HG02938 (cell line): ENCODE measurements at regions not wholly inside any gene's neighbourhood (a gene's known extent, or its start where the extent isn't known, plus 50 kb on each side); places are given as distances from the start of the nearest gene placed in this dataset.

Experiments
- ATAC-seq: cut with Tn5 transposase; IDR thresholded peaks from one replicate; pipeline ENCODE4 v1.9.1; 2021; ENCODE audit warnings: mild to moderate bottlenecking, moderate library complexity; ENCODE audit not compliant: unreplicated experiment

DNA sequence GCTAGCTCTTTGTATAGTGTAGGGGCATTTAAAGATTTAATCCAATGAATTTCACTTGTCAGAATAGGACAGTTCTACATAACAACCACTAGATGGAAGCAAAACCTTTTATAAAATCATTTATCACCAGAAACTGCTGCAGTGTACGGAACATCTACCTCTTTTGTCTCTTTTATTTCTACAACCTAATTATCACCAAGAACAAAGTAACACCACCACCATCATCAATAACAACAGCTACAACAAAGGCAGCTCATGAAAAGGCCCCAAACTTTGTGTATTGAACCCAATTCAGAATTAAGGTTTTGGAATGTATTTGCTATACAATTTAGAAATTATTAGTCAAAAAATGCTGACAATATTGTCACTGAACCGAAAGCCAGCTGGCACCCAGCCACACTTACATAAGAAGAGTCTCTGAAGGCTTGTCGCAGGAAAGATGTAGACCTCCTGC is 260.9 kb upstream of the RPS6KA3 start:
- ATAC-seq = peak; percentile 61

DNA sequence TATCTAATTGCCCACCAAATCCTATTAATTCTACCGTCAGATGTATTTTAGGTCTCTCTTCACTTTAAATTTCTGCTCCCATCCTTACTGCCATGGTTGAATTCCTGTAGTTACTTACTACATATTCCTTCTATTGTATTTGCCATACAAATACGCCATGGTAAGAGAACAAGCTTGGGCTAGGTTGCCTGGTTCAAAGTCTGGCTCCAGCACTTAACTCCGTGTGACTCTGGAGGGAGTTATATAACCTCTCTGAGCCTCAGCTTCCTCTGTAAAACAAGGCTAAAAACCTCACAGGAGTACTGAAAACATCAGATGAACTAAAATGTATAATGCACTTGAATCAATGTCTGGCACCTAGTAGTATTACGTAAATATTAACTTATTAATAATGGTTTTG is 260.3 kb upstream of the RPS6KA3 start:
- no peak for ATAC-seq

DNA sequence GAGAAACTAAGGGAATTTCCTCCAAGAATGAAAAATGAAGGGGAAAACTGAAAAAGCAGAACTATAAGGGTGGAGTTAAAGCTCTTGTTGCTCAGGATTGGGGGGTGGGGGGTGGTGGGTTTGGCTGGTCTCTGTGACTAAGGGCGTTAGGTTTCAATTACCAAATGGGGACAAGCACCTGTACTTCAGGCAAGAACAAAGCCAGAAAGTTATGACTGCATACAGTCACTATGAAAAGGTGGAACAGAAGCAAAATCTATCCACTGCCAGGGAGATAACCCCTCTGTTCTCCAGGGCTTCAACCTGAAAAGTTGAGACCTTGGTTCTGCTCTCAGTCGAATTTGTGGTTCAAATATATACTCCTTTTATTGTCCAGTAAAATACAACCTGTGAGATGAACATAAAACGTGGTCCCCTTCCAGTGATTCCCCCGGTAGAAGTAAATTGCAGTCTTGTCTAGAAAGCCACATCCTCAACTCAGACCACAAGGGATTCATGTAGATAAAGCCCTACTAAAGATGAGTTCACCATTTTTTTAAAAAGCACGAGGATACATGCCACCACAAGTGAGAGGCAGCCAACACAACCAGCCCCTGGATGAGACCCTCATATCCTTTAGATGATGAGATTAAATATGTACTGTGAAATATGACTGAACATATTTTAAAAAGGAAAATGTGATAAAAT is 257.1 kb upstream of the RPS6KA3 start:
- no peak for ATAC-seq

DNA sequence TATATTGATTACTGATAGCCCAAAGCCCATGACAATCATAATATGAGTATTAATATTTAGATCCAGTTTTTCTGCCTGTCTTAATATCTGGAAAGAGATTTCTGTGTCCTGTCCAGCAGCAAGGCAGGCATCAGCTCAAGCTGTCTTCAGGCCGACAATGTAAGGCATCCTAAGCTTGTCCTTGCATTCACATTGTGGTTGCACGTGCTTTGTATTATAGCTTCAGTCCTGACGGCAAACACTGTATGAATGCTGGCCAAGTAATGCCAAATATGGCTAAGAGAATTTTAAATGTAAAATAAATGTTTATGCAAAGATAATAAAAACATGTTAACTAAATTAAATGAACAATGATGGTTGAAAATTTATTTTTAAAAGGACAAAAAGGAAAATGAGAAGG is 255.7 kb upstream of the RPS6KA3 start:
- ATAC-seq = no peak

DNA sequence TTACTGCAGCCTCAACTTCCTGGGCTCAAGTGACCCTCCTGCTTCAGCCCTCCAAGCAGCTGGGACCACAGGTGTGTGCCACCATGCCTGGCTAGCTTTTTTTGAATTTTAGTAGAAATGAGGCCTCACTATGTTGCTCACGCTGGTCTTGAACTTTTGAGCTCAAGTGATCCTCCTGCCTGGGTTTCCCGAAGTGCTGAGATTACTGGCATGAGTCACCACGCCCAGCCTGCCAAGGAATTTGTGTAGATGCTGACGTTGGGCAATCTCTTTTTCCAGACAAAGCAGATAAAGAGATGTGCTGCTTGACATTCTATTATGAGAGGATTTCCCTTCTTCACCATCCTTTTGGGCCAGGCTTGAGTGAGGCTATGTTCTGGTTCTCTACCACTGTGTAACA is 254.5 kb upstream of the RPS6KA3 start:
- ATAC-seq = no peak

DNA sequence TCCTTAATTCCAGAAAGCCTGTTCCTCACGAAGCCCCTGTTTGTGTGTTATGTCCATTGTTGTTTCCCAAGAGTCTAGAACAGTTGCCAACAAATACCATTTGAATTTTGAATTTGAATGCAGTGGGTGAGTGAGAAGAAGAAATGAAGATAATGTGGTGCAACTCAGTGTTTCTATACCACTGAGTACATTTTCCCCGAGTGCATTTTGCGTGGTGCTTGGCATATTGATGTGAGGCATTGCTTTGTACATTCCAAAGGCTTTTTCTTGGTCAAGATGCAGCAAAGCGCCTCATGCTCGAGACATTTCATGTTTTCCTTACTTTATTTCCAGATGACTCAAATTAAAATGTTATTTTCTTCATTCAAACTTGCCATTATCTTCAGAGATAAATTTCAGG is 253.1 kb upstream of the RPS6KA3 start:
- ATAC-seq = no peak

DNA sequence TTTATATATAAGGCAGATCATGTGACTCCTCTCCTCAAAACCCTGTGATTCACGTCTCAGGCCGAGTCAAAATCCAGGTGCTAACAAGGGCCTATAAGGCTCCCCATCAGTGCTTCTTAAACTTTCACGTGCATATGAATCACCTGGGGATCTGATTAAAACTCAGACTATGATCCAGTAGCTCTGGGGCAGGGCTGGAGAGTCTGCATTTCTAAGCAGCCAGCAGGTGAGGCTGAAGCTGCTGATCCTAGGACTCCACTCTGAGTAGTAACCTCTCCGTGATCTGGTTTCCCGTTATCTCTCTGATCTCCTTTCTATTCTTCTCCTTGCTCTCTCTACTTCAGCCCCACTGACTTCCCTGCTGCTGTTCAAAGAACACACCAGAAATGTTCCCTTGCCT is 252.4 kb upstream of the RPS6KA3 start:
- ATAC-seq = no peak

DNA sequence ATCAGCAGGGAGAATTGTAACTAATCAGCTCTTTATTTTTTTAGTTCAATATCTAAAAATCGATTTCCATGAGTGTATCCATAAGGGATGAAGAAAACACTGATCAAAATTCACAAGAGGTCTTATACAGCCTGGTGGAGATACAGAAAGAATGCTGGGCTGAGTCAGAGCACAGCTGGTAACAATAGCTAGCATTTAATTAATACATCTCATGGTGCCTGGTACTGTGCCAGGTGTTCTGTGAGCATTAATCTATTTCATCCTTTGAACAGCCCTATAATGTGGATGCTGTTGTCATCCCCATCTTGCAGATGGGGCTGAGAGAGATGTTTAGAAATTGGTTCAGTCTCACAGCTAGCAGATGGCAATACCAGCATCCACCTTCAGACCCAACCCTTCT is 250.9 kb upstream of the RPS6KA3 start:
- ATAC-seq = no peak

DNA sequence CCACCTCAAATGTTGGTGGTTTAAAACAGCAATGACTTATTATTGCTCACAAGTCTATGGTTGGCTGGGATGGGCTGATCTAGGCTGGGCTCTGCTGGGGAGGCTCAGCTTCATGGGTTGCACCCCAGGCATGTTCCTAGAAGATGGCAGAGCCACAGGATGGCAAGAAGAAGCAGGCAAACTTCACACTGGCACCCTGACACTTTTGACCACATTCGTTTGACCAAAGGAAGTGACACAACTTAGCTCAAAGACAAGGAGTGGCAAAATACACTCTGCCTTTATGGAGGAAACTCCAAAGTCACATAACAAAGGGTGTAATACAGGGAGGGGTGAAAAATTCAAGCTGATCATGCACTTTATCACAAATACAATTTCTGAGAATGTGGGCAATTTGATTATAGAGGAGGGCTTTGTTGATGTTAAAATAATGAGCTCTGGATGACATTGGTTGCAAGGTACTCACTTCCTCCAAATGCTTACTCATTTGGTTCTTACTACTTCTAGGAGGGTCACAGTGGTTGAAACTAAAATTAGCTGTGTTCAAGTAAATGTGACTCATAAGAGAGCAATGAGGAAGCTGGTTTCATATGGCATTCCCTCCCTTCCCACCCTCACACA is 249.2 kb upstream of the RPS6KA3 start:
- ATAC-seq = peak; percentile 99

DNA sequence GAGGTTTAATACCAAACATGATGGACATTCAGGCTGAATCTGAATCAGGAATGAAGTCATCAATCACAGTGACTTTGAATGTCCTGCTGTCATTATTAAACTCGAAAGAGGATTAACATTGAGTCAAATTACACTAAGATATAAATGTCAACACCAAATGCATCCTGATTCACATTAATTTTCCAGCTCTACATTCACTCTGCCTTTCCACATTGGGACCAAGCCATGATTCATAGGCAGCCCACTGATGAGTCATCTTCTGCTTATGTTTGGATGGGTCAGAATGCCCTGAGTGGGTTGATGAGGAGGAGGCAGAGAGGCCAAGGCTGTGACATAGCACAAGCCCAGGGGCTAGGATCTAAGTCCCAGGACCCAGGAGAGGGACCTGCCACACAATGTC is 247.6 kb upstream of the RPS6KA3 start:
- no peak for ATAC-seq

DNA sequence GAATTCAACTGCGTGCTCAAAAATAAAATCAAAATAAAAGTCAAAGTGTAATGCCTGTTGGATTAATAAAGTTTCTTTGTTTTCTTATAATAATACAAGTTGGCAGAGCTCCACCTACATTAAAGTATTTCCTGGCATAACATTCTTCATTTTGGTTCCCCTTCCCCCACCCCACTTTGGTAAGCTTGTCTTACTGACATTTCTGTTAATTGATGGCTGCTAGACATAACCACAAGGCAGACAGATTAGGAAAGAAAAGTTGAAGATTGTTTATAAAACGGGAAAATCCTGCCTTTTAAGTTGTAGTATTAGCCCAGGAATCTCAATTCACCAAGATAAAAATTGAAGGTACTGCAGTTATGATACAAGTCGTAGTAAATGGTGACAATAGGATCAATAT is 246.5 kb upstream of the RPS6KA3 start:
- no peak for ATAC-seq

DNA sequence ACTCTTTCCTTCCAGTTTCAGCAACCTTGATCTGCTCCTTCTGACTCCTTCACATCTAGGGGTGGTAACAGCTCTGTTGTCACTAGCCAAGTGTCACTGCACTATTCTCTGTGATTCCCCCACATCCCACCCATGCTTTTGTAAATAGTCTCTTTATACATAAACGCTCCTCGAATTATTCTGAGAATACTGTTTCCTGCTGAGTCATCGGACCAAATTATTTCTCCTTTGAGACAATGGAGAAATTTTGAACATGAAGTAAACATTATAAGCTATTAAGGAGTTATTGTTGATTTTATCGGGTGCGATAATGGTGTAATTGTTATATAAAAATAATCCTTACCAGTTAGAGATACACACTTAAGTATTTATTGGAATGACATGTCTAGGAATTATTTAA is 245.1 kb upstream of the RPS6KA3 start:
- ATAC-seq = no peak

DNA sequence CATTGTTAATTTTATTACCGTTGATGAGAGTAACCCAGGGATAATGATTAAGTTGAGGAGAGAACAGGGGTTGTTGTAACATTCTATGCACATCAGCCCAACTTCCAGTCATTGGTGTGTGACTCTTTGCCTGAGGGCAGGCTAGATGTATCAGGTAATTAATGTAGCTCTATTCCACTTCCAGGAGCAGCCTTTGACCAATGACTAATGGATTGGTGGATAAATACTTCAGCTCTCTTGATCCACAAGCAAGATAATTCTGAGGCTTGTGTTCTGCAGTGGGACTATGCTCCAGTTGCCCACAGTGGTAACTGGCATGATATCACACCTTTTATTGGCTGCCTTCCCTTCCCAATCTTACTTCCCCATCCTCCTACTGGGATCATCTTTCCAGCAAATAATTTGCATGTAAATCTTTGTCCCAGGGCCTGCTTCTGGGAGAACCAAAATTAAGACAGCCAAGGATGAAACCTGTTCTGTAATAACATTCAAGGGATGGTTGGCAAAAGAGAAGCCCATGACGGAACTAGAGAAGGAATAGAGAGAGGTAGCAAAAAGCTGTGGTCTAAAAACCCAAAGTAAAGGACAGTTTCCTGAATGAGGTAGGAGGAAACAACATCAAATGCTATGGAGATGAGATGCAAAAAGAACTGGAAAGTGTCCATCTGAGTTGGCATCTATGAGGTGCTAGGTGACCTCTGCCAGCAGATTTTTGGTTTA is 241.4 kb upstream of the RPS6KA3 start:
- ATAC-seq = no peak

DNA sequence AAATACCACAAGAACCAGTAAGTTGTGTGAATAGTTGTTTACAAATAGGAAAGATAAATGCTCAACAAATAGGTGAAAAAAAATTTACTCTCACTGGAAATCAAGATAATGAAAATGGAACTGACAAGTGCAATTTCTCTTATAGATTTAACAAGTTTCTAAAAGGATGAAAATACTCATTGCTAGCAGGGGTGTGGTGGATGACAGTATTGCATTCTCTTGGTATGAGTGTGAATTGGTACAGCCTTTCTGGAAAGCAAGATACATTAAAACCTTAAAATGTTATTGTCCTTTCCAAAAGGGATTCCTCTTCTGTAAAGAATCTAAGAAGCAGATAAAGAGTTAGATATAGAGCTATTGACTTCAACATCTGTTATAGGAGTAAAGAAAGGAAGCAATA is 240.0 kb upstream of the RPS6KA3 start:
- ATAC-seq = no peak

DNA sequence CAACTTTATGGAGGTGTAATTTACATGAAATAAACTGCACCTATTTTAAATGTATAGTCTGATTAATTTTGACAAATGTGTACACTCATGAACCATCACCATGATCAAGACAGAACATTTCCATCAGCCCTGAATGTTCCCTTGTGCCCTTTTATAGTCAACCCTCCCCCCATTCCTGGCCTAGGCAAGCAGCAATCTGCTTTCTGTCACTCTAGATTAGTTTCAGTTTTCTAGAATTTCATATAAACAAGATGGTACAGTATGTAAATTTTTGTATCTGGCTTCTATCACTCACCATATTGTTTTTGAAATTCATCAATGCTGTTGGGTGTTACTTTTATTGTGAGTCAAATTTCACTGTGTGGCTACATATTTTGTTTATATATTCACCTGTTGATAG is 234.2 kb upstream of the RPS6KA3 start:
- no peak for ATAC-seq

DNA sequence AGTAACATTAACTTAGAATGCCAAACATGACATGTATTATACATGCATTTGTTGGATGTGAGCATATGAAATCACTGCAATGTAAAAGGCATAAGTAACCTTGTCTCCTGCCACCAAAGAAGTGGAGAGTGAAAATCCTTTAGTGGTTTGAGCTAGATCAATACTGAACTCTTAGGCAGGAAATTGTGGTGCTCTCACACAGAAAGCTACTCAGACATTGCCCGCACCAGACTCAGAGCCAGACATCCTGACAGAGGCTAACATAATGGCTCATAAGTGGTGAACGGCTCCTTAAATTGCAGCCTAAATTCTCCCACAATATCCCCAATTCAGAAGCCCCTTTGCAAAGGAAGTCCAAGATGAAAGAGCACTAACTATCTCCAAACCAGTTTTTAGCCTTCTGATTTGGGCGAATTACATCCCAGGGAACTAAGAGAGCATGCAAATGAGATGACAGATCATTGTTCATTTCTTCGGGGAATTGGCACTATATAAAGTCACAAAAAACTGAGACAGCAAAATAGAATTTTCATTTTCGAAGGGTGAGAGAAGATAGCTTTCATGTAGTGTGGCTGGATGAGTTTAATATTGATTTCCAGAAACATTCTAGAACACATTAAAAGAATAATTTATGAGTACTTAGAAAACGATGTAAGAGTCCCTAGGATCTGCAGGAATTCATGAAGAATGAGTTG is 233.6 kb upstream of the RPS6KA3 start:
- ATAC-seq = peak; percentile 78

DNA sequence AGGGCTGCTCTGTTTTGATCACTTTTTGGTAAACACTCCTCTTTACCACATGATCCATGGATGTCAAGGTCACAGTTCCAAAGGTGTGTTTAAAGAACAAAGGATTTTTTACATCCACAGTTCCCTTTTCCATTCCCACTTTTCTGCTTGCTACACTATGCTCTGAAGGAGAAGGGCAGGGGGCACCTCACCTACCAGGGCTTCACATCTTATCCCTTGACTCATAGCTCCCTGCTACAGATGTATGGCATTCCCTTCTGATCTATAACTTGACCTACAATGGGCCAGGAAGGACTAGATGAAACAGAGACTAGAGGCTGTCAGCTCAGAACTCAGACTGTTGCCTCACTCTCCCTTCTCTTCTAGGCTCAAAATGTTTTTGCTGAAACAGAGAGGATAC is 233.1 kb upstream of the RPS6KA3 start:
- no peak for ATAC-seq

DNA sequence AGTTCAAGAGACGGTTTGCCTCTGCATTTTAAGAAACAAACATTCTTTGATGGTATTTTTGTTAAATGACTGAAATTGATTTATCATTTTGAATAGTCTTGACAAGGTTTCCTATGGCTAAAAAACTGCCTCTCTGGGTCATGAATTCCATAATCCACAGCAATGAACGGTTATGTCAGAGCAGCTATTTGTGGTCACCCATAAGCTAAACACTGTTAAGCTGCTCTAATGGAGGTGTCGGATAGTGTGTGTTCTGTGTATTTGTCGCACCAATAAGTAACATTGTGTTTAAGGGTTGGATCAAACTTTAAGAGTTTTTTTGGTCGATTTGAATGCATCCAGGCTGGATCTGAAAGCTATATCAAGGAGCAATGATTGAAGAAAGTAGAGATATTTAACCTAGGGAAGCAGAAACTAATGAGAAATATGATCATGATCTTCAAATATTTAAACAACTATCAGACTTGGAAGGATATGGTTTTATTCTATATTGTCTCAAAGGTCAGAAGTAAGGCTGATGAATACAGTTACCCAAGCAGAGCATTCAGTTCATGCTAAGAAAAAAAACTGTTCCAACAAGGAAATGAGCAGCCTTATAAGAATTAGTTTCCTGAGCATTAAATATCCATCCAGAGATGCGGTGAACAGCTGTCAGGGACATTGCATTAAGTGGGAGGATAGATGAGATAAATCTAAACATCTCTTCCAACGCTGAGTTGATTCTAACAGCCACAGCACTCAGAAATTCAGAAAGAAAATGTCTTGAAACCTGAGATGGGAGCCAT is 232.3 kb upstream of the RPS6KA3 start:
- ATAC-seq = no peak

DNA sequence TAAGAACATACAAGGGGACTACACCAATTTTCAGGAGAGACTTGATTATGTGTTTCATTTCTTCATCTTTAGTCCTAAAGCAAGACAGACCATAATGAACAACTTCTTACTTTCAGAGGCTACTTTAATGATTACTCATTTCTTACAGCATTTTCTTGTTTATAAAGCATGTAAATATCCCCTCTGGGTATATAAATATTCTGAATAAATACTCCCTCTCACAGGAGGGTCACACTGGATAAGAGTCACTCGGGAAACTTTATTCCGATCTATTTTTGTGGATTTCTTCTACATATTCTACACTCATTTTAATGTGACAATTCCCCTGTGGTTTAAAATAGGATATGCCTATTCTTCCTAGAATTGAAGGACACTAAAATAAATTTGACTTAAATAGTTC is 228.9 kb upstream of the RPS6KA3 start:
- ATAC-seq = no peak

DNA sequence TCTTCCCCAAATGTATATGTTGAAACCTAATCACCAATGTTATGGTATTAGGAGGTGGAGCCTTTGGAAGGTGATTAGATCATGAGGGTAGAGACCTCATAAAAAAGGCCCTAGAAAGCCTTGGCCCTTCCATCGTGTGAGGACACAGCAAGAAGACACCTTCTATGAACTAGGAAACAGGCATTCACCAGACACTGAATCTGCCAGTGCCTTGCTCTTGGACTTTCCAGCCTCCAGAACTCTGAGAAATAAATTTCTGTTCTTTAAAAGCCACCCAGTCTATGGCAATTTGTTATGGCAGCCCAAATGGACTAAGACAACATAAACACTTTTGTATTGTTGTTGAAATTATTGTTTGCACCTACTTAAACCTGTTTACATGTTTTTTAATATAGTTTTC is 221.8 kb upstream of the RPS6KA3 start:
- no peak for ATAC-seq

DNA sequence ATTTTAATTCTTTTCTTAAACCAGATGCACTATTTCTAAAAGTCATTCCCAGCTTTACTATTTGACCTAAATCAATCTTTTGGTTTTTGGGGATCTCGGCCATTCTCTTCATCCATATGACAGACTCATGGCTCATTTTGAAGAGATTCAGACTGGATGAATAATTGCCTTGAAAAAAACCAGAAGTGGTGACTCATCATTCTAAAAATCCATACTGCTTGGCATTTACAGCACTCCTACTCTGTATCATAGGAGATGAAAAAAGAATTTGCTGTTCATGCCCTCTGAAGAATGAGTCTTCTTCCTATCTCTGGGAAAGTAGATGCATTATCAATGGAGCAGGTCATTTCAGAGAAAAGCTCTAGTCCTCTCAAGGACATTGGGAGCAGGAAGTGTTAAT is 220.5 kb upstream of the RPS6KA3 start:
- ATAC-seq = no peak
